Heart right ventricle (tissue), 16 donors: ENCODE measurements at regions not wholly inside any gene's neighbourhood (a gene's known extent, or its start where the extent isn't known, plus 50 kb on each side); places are given as distances from the start of the nearest gene placed in this dataset.

Experiments used
- ATAC-seq, 8 donors: fragments of 200-7000 bp; cut with Tn5 transposase; one replicate each; pipeline ENCODE4 v1.9.1; 2020; ENCODE audit warnings: mild to moderate bottlenecking in 8 of 8, moderate library complexity in 8 of 8, moderate number of reproducible peaks in 1 of 8
- DNase-seq, 2 donors: peaks; one replicate each; pipeline ENCODE4 v3.0.0-alpha.2; 2020
- H3K27ac ChIP-seq, 10 donors: fragments of 200-600 bp; sonication (generic) in 2 of 10; one replicate each; pipeline versions ENCODE4 v1.5.0 to v1.8.0; 2020 to 2022; ENCODE audit warnings: mild to moderate bottlenecking in 3 of 10
- H3K27me3 ChIP-seq, 7 donors: fragments of 200-600 bp; one replicate each; pipeline ENCODE4 v1.8.0; 2021 to 2022; ENCODE audit warnings: mild to moderate bottlenecking in 2 of 7
- H3K36me3 ChIP-seq, 9 donors: fragments of 200-600 bp; sonication (generic) in 1 of 9; one replicate each; pipeline versions ENCODE4 v1.5.0 to v1.8.0; 2020 to 2022; ENCODE audit warnings: mild to moderate bottlenecking in 2 of 9
- H3K4me1 ChIP-seq, 9 donors: fragments of 200-600 bp; sonication (generic) in 1 of 9; one replicate each; pipeline versions ENCODE4 v1.5.0 to v1.8.0; 2020 to 2022; ENCODE audit warnings: mild to moderate bottlenecking in 4 of 9
- H3K4me3 ChIP-seq, 10 donors: fragments of 200-600 bp; sonication (generic) in 2 of 10; one replicate each; pipeline versions ENCODE4 v1.5.0 to v1.8.0; 2020 to 2022; ENCODE audit warnings: mild to moderate bottlenecking in 7 of 10, moderate library complexity in 2 of 10
- H3K9me3 ChIP-seq, 11 donors: fragments of 200-600 bp in 10 of 11; sonication (generic) in 2 of 11; one replicate each; pipeline versions ENCODE4 v1.5.0 to v1.8.0; 2013 to 2022; ENCODE audit warnings: mild to moderate bottlenecking in 2 of 11, control low read depth in 1 of 11, moderate library complexity in 1 of 11
- CTCF ChIP-seq, 9 donors: fragments of 200-600 bp; sonication (generic) in 2 of 9; IDR thresholded peaks; one replicate each; pipeline versions ENCODE4 v1.5.0 to v1.8.0; 2021 to 2022; ENCODE audit warnings: antibody characterized with exemption in 9 of 9, mild to moderate bottlenecking in 5 of 9, moderate library complexity in 1 of 9
- WGBS, 2 donors: extraction: QIAGEN DNeasy Blood & Tissue Kit; methylation state at CpG; one replicate each; pipeline ENCODE4 v1.1.7; 2013; ENCODE audit warnings: inconsistent platforms in 1 of 2; 5-methylcytosine and 5-hydroxymethylcytosine counted together
- intact Hi-C, 10 donors: fragments of 100-400 bp; cut with DNase I; formaldehyde crosslinking; loops; one replicate each; pipeline versions ENCODE4 v1.11.1 to v1.14.2; 2022
- donor health status: Arrhythmogenic right ventricular cardiomyopathy.
- donor health status: ischemic (EF 13 %, LVEDD 7.1; RV severe dilation, severe dysfunction).
- donor health status: healthy with polysubstance abuse.
- donor health status: DM: no; HTN: yes; CAD: no.
- donor health status: DM: no; HTN: no; CAD: no.
- donor health status: ischemic (EF 25% LVEDD 6.9; RV normal size, moderate dysfunction).
- donor health status: ischemic (EF 25% LVEDD 5.7; RV mildly dilated, moderate dysfunction).
- donor health status: healthy.
- donor health status: DM: yes; HTN: yes; CAD: no.
- donor health status: Ischemic cardiomyopathy.
- donor health status: ischemic (EF 35%, LVEDD 5.7; RV mildly dilated, moderate dysfunction).
- donor health status: nonischemic (EF 11% LVEDD 7.7; RV severe dilation, severe dysfunction).
- donor health status: DM: yes; HTN: yes; CAD: no.
- donor health status: PGD.
- donor health status: ischemic (EF 29% LVEDD 5.4; RV normal size, mild dysfunction).
- donor health status: nonischemic (EF 23%, LVEDD 6.1; RV moderate dilation, normal function).

GRCh38 chr17:79407385-79407784, 203.5 kb downstream of the RBFOX3 start:
- H3K4me1 ChIP-seq, result peaks cover 0 to 13% (median 0%) of the 10 kb centered on the region in 9 donors
- H3K27ac ChIP-seq, result no peak overlapping the region
- peaks cover 7 to 85% (median 64%) of the 10 kb centered on the region in 7 donors for H3K27me3 ChIP-seq
- no peak for ATAC-seq
- intact Hi-C loops, result loop anchor here in 2 of 10 donors (10.0 kb wide), 1 partner anchor 297 kb away; no protein-coding TSS in a partner anchor
- WGBS, 2 donors, result 29 to 34% methylated on average over 8 of the region's 8 CpGs
- no peaks in the 10 kb centered on the region for H3K9me3 ChIP-seq
- no peak overlapping the region for H3K4me3 ChIP-seq
- no peak for TF ChIP-seq CTCF (IDR thresholded peaks at IDR 0.05)
- no peaks in the 10 kb centered on the region for H3K36me3 ChIP-seq
- DNase-seq, result no peak

- H3K4me3 ChIP-seq, result no peak overlapping the region
- no peaks in the 10 kb centered on the region for H3K9me3 ChIP-seq
- H3K36me3 ChIP-seq, result no peaks in the 10 kb centered on the region
- H3K27me3 ChIP-seq, result peaks cover 7 to 87% (median 69%) of the 10 kb centered on the region in 7 donors
- peaks cover 0 to 13% (median under 1%) of the 10 kb centered on the region in 9 donors for H3K4me1 ChIP-seq
- TF ChIP-seq CTCF (IDR thresholded peaks at IDR 0.05), result no peak
- 41 to 53% methylated on average over 16 of the region's 16 CpGs for WGBS, 2 donors
- ATAC-seq (peak in 2 of 8 donors; percentile 28 to 34), DNase-seq (no peak)
- no peak overlapping the region for H3K27ac ChIP-seq
- intact Hi-C loops, result loop anchor here in 2 of 10 donors (10.0 kb wide), 1 partner anchor 298 kb away; no protein-coding TSS in a partner anchor
These were observed 204.5 kb downstream of the RBFOX3 start for GRCh38 chr17:79406316-79406715.

- peaks cover 7 to 85% (median 70%) of the 10 kb centered on the region in 7 donors for H3K27me3 ChIP-seq
These were observed 205.0 kb downstream of the RBFOX3 start for GRCh38 chr17:79405823-79406222.

More at GRCh38 chr17:79405823-79406222, 205.0 kb downstream of the RBFOX3 start:
- Histone ChIP-seq H3K27ac (no peak overlapping the region), H3K4me3 (no peak overlapping the region), H3K4me1 (peaks cover 0 to 15% (median 4%) of the 10 kb centered on the region in 9 donors), H3K9me3 (no peaks in the 10 kb centered on the region), H3K36me3 (no peaks in the 10 kb centered on the region)
- TF ChIP-seq CTCF (IDR thresholded peaks at IDR 0.05), result no peak
- ATAC-seq (no peak), DNase-seq (no peak)
- intact Hi-C loops, result loop anchor here in 2 of 10 donors (10.0 kb wide), 1 partner anchor 299 kb away; no protein-coding TSS in a partner anchor
- WGBS, 2 donors, result 74 to 79% methylated on average over 1 of the region's 1 CpG
